NCI-H460 (cell line): ENCODE measurements at regions not wholly inside any gene's neighbourhood (a gene's known extent, or its start where the extent isn't known, plus 50 kb on each side); places are given as distances from the start of the nearest gene placed in this dataset.
A peak's percentile ranks its signal among the peaks of the same experiment; 100 is the strongest.
"Not testable (repeated sequence)": the region's sequence is repeated elsewhere in the genome, so short reads cannot be mapped to it uniquely, and the experiment has no call there.

Experiments
- DNase-seq: peaks from one replicate; pipeline ENCODE4 v3.0.0-alpha.2; 2016; ENCODE audit warnings: low read depth; ENCODE audit errors: extremely low read depth

DNA sequence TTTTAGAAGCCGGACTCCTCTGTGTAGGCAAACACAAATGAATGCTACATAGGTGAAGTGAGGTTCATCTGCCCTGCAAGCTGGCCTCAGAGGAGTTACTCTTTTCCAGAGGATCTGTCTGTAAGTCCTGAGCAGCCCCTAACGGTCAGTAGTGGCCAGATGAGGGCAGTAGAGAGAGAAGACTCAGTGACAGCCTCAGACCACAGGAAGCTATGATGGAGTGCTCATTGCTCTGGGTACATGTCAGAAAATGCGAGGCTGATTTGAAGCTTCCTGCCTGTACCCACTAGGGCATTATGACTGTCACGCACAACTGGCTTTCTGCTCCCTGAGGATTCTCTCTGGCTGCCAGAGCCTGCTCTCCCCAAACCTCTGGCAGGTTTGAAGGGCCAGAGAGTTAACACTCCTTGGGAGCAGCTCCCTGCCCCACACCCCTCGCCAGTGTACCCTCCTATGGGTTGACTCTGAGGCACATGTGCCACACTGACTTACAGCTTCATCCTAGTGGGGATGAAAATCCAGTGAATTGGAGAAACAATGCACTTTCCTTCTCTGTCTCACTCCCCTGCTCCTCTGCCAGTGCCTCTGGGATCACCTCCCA is 141.5 kb downstream of the GABRG2 start:
- peak; percentile 22 for DNase-seq

- DNase-seq, result no peak
These were observed 147.0 kb downstream of the GABRG2 start for GRCh38 chr5:162214551-162214950.

GRCh38 chr5:162217037-162217436 is 149.5 kb downstream of the GABRG2 start:
- no peak for DNase-seq

- DNase-seq, result no peak
These were observed 154.3 kb downstream of the GABRG2 start for GRCh38 chr5:162221910-162222309.

DNA sequence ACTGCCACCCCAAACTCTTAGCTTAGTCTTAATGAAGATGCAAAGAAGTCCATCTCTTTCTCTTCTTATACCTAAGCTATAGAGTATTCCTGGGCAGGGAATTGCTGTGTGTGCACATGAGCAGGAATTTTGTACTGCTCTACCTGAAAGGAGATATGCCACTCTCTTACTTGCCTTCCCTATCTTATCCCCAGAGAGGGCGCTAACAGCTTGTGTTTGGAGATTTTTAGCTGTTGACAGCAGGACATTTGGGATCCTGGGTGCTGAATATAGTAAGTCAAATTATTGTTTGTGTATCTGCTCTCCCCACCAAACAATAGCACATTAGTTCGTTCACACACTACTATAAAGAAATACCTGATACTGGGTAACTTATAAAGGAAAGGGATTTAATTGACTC is 159.5 kb downstream of the GABRG2 start:
- DNase-seq, result no peak

GRCh38 chr5:162230348-162230747 is 162.8 kb downstream of the GABRG2 start:
- DNase-seq, result no peak

GRCh38 chr5:162231522-162231921 is 163.9 kb downstream of the GABRG2 start:
- DNase-seq, result no peak

- no peak for DNase-seq
These were observed 173.2 kb downstream of the GABRG2 start for GRCh38 chr5:162240734-162241133.

DNA sequence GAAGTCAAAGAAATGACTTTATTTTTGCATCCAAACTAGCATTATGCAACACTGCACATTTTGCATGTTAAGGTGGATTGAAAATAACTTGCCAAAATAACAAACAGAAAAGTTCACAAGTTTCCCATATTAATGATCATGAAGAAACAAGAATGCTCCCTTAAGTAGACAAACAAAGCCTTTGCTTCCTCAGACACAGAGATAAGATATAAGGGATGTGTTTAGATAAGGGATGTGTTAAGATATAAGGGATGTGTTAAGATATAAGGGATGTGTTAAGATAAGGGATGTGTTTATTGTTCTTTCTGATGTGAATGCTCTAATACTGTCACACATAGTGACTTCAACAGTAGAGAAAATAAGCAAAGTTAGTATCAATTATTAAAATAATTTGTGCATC is 174.8 kb downstream of the GABRG2 start:
- DNase-seq, result no peak

DNA sequence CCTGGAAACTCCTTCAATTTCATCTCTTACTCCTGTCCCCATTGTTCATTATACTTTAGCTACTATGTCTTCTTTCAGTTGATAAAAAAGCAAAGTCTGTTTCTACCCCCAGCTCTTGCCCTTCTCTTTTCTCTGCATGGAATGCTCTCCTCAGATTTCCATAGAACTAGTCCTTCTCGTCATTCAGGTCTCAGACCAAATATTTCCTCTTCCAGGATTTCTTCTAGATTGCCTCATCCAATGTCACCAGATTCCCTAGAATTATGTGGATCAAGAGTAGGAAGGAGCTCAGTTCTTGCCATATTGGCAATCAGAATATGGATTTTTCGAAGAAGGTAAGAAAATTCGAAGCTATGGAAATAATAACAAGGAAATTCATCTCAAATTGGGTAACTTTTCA is 176.1 kb downstream of the GABRG2 start:
- DNase-seq, result no peak

GRCh38 chr5:162248107-162248713 is 180.6 kb downstream of the GABRG2 start:
- no peak for DNase-seq

DNA sequence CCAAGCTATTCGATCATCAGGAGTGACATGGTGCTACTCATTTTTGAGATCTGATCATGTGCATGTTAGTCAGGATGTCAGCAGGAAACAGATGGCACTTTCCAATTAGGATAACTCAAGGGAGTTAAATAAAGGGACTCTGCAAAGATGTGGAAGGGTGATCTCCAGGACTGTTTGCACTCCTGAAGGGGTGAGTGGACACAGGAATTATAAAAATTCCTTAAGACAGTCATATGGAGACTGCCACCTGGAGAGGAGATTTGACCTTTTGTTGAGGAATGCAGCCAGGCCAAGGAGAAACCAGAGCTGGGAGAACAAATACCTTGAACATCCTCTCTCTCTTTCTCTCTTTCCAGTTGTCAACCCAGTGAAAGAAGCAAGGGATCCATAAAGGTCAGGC is 189.1 kb downstream of the GABRG2 start:
- DNase-seq, result no peak

GRCh38 chr5:162268694-162269481 is 201.3 kb downstream of the GABRG2 start:
- DNase-seq, result no peak

- DNase-seq, result no peak
These were observed 204.8 kb downstream of the GABRG2 start for GRCh38 chr5:162272417-162272816.

DNA sequence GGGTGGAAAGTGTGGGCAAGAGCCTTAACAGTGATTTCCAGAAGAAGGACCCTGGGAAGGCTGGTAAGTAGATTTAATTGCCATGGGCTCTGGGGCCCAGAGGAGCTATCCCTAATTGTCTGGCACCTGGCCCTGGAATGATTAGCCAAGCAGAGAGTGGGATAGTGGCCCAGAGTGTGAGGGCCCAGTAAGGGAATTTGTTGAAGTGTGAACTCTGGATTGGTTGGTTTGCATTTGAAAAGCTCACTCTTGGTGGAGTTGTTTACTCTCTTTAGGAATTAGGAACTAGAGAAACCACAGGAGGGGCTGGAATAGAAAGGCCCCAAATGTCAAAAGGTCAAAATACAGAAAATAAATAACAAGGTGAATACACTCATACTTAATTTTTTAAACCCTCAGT is 207.1 kb downstream of the GABRG2 start:
- no peak for DNase-seq

GRCh38 chr5:162275387-162275786 is 207.8 kb downstream of the GABRG2 start:
- DNase-seq, result not testable (repeated sequence)

GRCh38 chr5:162282191-162282590 is 214.6 kb downstream of the GABRG2 start:
- no peak for DNase-seq

- no peak for DNase-seq
These were observed 216.0 kb downstream of the GABRG2 start for GRCh38 chr5:162283609-162284008.

GRCh38 chr5:162288647-162289296 is 221.2 kb downstream of the GABRG2 start:
- no peak for DNase-seq

DNA sequence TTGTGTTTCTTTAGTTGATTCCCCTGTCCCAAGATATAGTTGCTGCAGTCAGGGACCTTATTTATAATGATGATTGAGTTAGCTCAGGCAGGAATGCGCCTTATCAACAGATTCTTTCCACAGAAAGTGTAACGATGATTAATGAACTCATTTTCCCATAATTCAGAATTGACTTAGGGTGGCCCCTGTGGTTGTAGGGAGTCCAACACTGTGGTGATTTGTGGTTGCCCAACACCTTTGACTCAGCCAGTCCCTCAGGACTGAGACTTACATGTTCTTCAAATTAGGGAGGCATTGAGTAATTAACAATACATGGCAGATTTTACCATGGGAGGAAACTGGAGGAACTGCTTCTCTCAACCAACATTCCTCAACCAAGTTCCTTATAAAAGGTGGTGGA is 221.9 kb downstream of the GABRG2 start:
- no peak for DNase-seq

- no peak for DNase-seq
These were observed 232.2 kb downstream of the GABRG2 start for GRCh38 chr5:162299793-162300192.

DNA sequence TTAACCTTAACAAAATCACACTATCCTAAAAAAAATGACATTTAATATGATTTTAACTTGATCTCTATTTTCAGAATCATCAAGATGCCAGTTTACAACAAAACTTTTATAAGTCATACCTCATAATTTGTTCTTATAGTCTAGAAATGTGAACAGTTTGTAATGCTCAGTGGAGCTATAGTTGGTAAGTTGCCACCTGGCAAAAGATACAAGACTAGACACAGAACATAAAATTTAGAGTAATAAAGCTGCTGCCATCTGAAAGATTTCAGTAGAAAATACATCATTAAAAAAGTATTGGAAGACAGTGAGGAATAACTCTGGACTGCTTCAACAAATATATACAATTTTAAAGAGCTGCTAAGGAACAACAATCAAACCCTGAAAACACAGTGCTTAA is 233.8 kb downstream of the GABRG2 start:
- DNase-seq, result no peak
